Trophoblast cell (in vitro differentiated cells and primary cell): ENCODE measurements at regions not wholly inside any gene's neighbourhood (a gene's known extent, or its start where the extent isn't known, plus 50 kb on each side); places are given as distances from the start of the nearest gene placed in this dataset.

ENCODE experiments used
- DNase-seq, 2 donors: peaks; one replicate each; pipeline ENCODE4 v3.0.0-alpha.2; 2016
- H2AFZ ChIP-seq: 2 replicates; pipeline ENCODE4 v1.6.1; 2013; ENCODE audit warnings: low read length, moderate library complexity, mild to moderate bottlenecking; ENCODE audit not compliant: insufficient read depth, poor library complexity
- H2AK5ac ChIP-seq: 2 replicates; pipeline ENCODE4 v1.6.1; 2013; ENCODE audit warnings: mild to moderate bottlenecking, low read length
- H2BK120ac ChIP-seq: 2 replicates; pipeline ENCODE4 v1.6.1; 2013; ENCODE audit warnings: low read length, mild to moderate bottlenecking, moderate library complexity; ENCODE audit not compliant: insufficient read depth, poor library complexity
- H2BK12ac ChIP-seq: 2 replicates; pipeline ENCODE4 v1.6.1; 2013; ENCODE audit warnings: mild to moderate bottlenecking, low read length, moderate library complexity
- H2BK5ac ChIP-seq: 2 replicates; pipeline ENCODE4 v1.6.1; 2013; ENCODE audit warnings: low read length, low read depth, moderate library complexity, mild to moderate bottlenecking; ENCODE audit not compliant: poor library complexity
- H3K14ac ChIP-seq: 2 replicates; pipeline ENCODE4 v1.6.1; 2013; ENCODE audit warnings: mild to moderate bottlenecking, low read length
- H3K18ac ChIP-seq: 2 replicates; pipeline ENCODE4 v1.6.1; 2013; ENCODE audit warnings: mild to moderate bottlenecking, low read length
- H3K23ac ChIP-seq: 2 replicates; pipeline ENCODE4 v1.6.1; 2013; ENCODE audit warnings: low read length
- H3K27ac ChIP-seq: 2 replicates; pipeline ENCODE4 v1.5.1; 2013; ENCODE audit warnings: low read depth, mild to moderate bottlenecking, inconsistent platforms, low read length, moderate library complexity
- H3K27me3 ChIP-seq: 2 replicates; pipeline ENCODE4 v1.6.1; 2013; ENCODE audit warnings: inconsistent platforms, mild to moderate bottlenecking, low read length, moderate library complexity; ENCODE audit not compliant: insufficient read depth
- H3K36me3 ChIP-seq, 2 experiments: 1 replicate in 1 of 2; 2 replicates in 1 of 2; pipeline ENCODE4 v1.6.1; 2013; ENCODE audit warnings: low read length in 2 of 2, mild to moderate bottlenecking in 2 of 2, moderate library complexity in 1 of 2; ENCODE audit not compliant: insufficient read depth in 2 of 2, control insufficient read depth in 1 of 2
- H3K4ac ChIP-seq: 2 replicates; pipeline ENCODE4 v1.6.1; 2013; ENCODE audit warnings: low read depth, mild to moderate bottlenecking, low read length, moderate library complexity
- H3K4me1 ChIP-seq, 2 experiments: 1 replicate in 1 of 2; 2 replicates in 1 of 2; pipeline ENCODE4 v1.6.1; 2013; ENCODE audit warnings: low read length in 2 of 2, mild to moderate bottlenecking in 2 of 2, moderate library complexity in 1 of 2; ENCODE audit not compliant: insufficient read depth in 2 of 2, control insufficient read depth in 1 of 2
- H3K4me2 ChIP-seq: 2 replicates; pipeline ENCODE4 v1.6.1; 2013; ENCODE audit warnings: inconsistent platforms, mild to moderate bottlenecking, low read length, moderate library complexity
- H3K4me3 ChIP-seq: 2 replicates; pipeline ENCODE4 v1.5.1; 2013; ENCODE audit warnings: mild to moderate bottlenecking, low read depth, low read length, inconsistent platforms
- H3K79me1 ChIP-seq: one replicate; pipeline ENCODE4 v1.6.1; 2013; ENCODE audit warnings: low read length
- H3K79me2 ChIP-seq: 2 replicates; pipeline ENCODE4 v1.6.1; 2013; ENCODE audit warnings: low read length, mild to moderate bottlenecking; ENCODE audit not compliant: control insufficient read depth, insufficient read depth, poor library complexity
- H3K9ac ChIP-seq: 2 replicates; pipeline ENCODE4 v1.6.1; 2013; ENCODE audit warnings: mild to moderate bottlenecking, low read length
- H3K9me3 ChIP-seq: 2 replicates; pipeline ENCODE4 v1.6.1; 2013; ENCODE audit warnings: low read depth, mild to moderate bottlenecking, control low read depth, inconsistent platforms, low read length; ENCODE audit not compliant: insufficient read depth
- H4K12ac ChIP-seq: 2 replicates; pipeline ENCODE4 v1.6.1; 2013; ENCODE audit warnings: low read depth, mild to moderate bottlenecking, low read length, moderate library complexity
- H4K8ac ChIP-seq: 2 replicates; pipeline ENCODE4 v1.6.1; 2013; ENCODE audit warnings: low read depth, mild to moderate bottlenecking, low read length, moderate library complexity
- H4K91ac ChIP-seq: one replicate; pipeline ENCODE4 v1.6.1; 2013; ENCODE audit warnings: low read depth, mild to moderate bottlenecking, low read length, moderate library complexity
- WGBS: extraction: QIAGEN DNeasy Blood & Tissue Kit; methylation state at CpG from one replicate; pipeline ENCODE4 v1.1.7; 2013; ENCODE audit warnings: missing lambda C conversion rate; ENCODE audit not compliant: insufficient read length, insufficient coverage; ENCODE audit errors: extremely low coverage; 5-methylcytosine and 5-hydroxymethylcytosine counted together

GRCh38 chr5:93930098-93930497 is 188.7 kb upstream of the POU5F2 start:
- Histone ChIP-seq H3K9me3 (no peaks in the 10 kb centered on the region), H3K23ac (no peak overlapping the region), H2AFZ (no peak overlapping the region), H3K9ac (no peak overlapping the region), H2BK5ac (no peak overlapping the region), H2AK5ac (no peak overlapping the region), H3K18ac (no peak overlapping the region), H3K4ac (no peak overlapping the region), H3K4me1 (no peaks in the 10 kb centered on the region), H3K36me3 (no peaks in the 10 kb centered on the region), H4K8ac (no peak overlapping the region), H3K79me1 (no peaks in the 10 kb centered on the region), H3K14ac (no peak overlapping the region), H4K12ac (no peak overlapping the region), H3K4me2 (no peak overlapping the region), H3K27ac (no peak overlapping the region), H3K79me2 (no peaks in the 10 kb centered on the region), H3K27me3 (no peaks in the 10 kb centered on the region), H3K4me3 (no peak overlapping the region), H2BK12ac (no peak overlapping the region), H4K91ac (no peak overlapping the region), H2BK120ac (no peak overlapping the region)
- no peak for DNase-seq
- no CpG with 5 or more reads among the region's 4 CpGs for WGBS

GRCh38 chr5:93929131-93929530 is 187.7 kb upstream of the POU5F2 start:
- WGBS = no CpG with 5 or more reads among the region's 1 CpG
- no peak for DNase-seq
- Histone ChIP-seq H3K4me1 (no peaks in the 10 kb centered on the region), H3K9ac (no peak overlapping the region), H4K12ac (no peak overlapping the region), H4K8ac (no peak overlapping the region), H3K9me3 (no peaks in the 10 kb centered on the region), H3K27me3 (no peaks in the 10 kb centered on the region), H2BK120ac (no peak overlapping the region), H4K91ac (no peak overlapping the region), H3K79me2 (no peaks in the 10 kb centered on the region), H3K4me3 (no peak overlapping the region), H2BK12ac (no peak overlapping the region), H2AFZ (no peak overlapping the region), H3K14ac (no peak overlapping the region), H3K79me1 (no peaks in the 10 kb centered on the region), H3K27ac (no peak overlapping the region), H3K23ac (no peak overlapping the region), H3K4me2 (no peak overlapping the region), H3K36me3 (no peaks in the 10 kb centered on the region), H2BK5ac (no peak overlapping the region), H3K4ac (no peak overlapping the region), H2AK5ac (no peak overlapping the region), H3K18ac (no peak overlapping the region)

GRCh38 chr5:93926831-93927620 is 185.6 kb upstream of the POU5F2 start:
- Histone ChIP-seq H2AFZ (no peak overlapping the region), H2BK120ac (no peak overlapping the region), H3K23ac (no peak overlapping the region), H3K4ac (no peak overlapping the region), H3K79me2 (no peaks in the 10 kb centered on the region), H3K9ac (no peak overlapping the region), H3K18ac (no peak overlapping the region), H2BK12ac (no peak overlapping the region), H3K36me3 (no peaks in the 10 kb centered on the region), H3K9me3 (no peaks in the 10 kb centered on the region), H3K27me3 (no peaks in the 10 kb centered on the region), H4K8ac (no peak overlapping the region), H2BK5ac (no peak overlapping the region), H2AK5ac (no peak overlapping the region), H4K12ac (no peak overlapping the region), H3K4me1 (no peaks in the 10 kb centered on the region), H3K4me3 (no peak overlapping the region), H3K14ac (no peak overlapping the region), H3K4me2 (no peak overlapping the region), H3K27ac (no peak overlapping the region), H3K79me1 (no peaks in the 10 kb centered on the region), H4K91ac (no peak overlapping the region)
- WGBS = no CpG with 5 or more reads among the region's 3 CpGs
- peak in 1 of 2 donors; percentile 41 for DNase-seq

GRCh38 chr5:93925321-93925720 is 183.9 kb upstream of the POU5F2 start:
- Histone ChIP-seq H3K4ac (no peak overlapping the region), H4K91ac (no peak overlapping the region)
- WGBS = no CpG with 5 or more reads among the region's 1 CpG

More at GRCh38 chr5:93925321-93925720, 183.9 kb upstream of the POU5F2 start:
- Histone ChIP-seq H3K14ac (no peak overlapping the region), H2AK5ac (no peak overlapping the region), H3K4me1 (no peaks in the 10 kb centered on the region), H2BK12ac (no peak overlapping the region), H3K4me2 (no peak overlapping the region), H2BK120ac (no peak overlapping the region), H3K79me2 (no peaks in the 10 kb centered on the region), H3K36me3 (no peaks in the 10 kb centered on the region), H2AFZ (no peak overlapping the region), H4K12ac (no peak overlapping the region), H3K27me3 (no peaks in the 10 kb centered on the region), H3K9me3 (no peaks in the 10 kb centered on the region), H3K23ac (no peak overlapping the region), H3K9ac (no peak overlapping the region), H2BK5ac (no peak overlapping the region), H3K79me1 (no peaks in the 10 kb centered on the region), H3K4me3 (no peak overlapping the region), H3K27ac (no peak overlapping the region), H3K18ac (no peak overlapping the region), H4K8ac (no peak overlapping the region)
- peak; percentile 1 to 73 for DNase-seq
